Hepatocyte (in vitro differentiated cells): ENCODE measurements at regions not wholly inside any gene's neighbourhood (a gene's known extent, or its start where the extent isn't known, plus 50 kb on each side); places are given as distances from the start of the nearest gene placed in this dataset.

Experiments
- DNase-seq: peaks from one replicate; pipeline ENCODE4 v3.0.0-alpha.2; 2016; ENCODE audit warnings: low spot score
- H2AFZ ChIP-seq: fragments of 200-600 bp; sonication (generic); 2 replicates; pipeline ENCODE4 v1.6.0; 2016; ENCODE audit warnings: antibody characterized with exemption, mild to moderate bottlenecking
- H3K27ac ChIP-seq: fragments of 200-600 bp; sonication (generic); 2 replicates; pipeline ENCODE4 v1.5.1; 2016; ENCODE audit warnings: mild to moderate bottlenecking
- H3K27me3 ChIP-seq: fragments of 200-600 bp; sonication (generic); 2 replicates; pipeline ENCODE4 v1.6.1; 2016
- H3K36me3 ChIP-seq: fragments of 200-600 bp; sonication (generic); replicated peaks from 2 replicates; pipeline ENCODE4 v1.5.1; 2016; ENCODE audit warnings: low read depth; ENCODE audit not compliant: insufficient read depth
- H3K4me1 ChIP-seq: fragments of 200-600 bp; sonication (generic); 2 replicates; pipeline ENCODE4 v1.5.1; 2016; ENCODE audit warnings: mild to moderate bottlenecking, moderate library complexity; ENCODE audit not compliant: insufficient read depth
- H3K4me2 ChIP-seq: fragments of 200-600 bp; sonication (generic); 2 replicates; pipeline ENCODE4 v1.6.0; 2016
- H3K4me3 ChIP-seq: fragments of 200-600 bp; sonication (generic); 2 replicates; pipeline ENCODE4 v1.5.1; 2016; ENCODE audit warnings: mild to moderate bottlenecking
- H3K79me2 ChIP-seq: fragments of 200-600 bp; sonication (generic); 2 replicates; pipeline ENCODE4 v1.6.0; 2017; ENCODE audit warnings: mild to moderate bottlenecking
- H3K9me2 ChIP-seq: fragments of 200-600 bp; sonication (generic); replicated peaks from 2 replicates; pipeline ENCODE4 v1.6.0; 2017; ENCODE audit warnings: mild to moderate bottlenecking; ENCODE audit not compliant: insufficient read depth
- H3K9me3 ChIP-seq: fragments of 200-600 bp; sonication (generic); 2 replicates; pipeline ENCODE4 v1.5.1; 2016; ENCODE audit warnings: low read depth, mild to moderate bottlenecking
- H4K20me1 ChIP-seq: fragments of 200-600 bp; sonication (generic); 2 replicates; pipeline ENCODE4 v1.6.0; 2016; ENCODE audit warnings: mild to moderate bottlenecking; ENCODE audit not compliant: insufficient read depth, poor library complexity, severe bottlenecking
- CTCF ChIP-seq: fragments of 200-600 bp; sonication (generic); IDR thresholded peaks from 2 replicates; pipeline ENCODE4 v1.5.1; 2016; ENCODE audit warnings: antibody characterized with exemption, mild to moderate bottlenecking; ENCODE audit not compliant: poor library complexity
- EZH2 ChIP-seq: fragments of 200-600 bp; sonication (generic); IDR thresholded peaks from 2 replicates; pipeline ENCODE4 v1.6.1; 2016; ENCODE audit warnings: antibody characterized with exemption, mild to moderate bottlenecking, borderline replicate concordance
- EZH2phosphoT487 ChIP-seq: fragments of 200-600 bp; sonication (generic); IDR thresholded peaks from one replicate; pipeline ENCODE4 v1.6.1; 2018; ENCODE audit warnings: antibody characterized with exemption, mild to moderate bottlenecking, low read depth, moderate library complexity; ENCODE audit not compliant: unreplicated experiment, severe bottlenecking
- WGBS: methylation state at CpG from one replicate; pipeline ENCODE4 v1.1.6; 2016; ENCODE audit warnings: low lambda C conversion rate; ENCODE audit errors: missing lambda C conversion rate; 5-methylcytosine and 5-hydroxymethylcytosine counted together

GRCh38 chr12:125353871-125354270 lies 288.6 kb downstream of the AACS start:
- no peaks in the 10 kb centered on the region for H3K27me3 ChIP-seq
- H4K20me1 ChIP-seq = no peaks in the 10 kb centered on the region
- no peak overlapping the region for H3K4me3 ChIP-seq
- H3K79me2 ChIP-seq = no peaks in the 10 kb centered on the region
- H2AFZ ChIP-seq = no peak overlapping the region
- H3K27ac ChIP-seq = no peak overlapping the region
- H3K4me2 ChIP-seq = no peak overlapping the region
- WGBS = 86% methylated on average over 2 of the region's 2 CpGs
- H3K9me3 ChIP-seq = no peaks in the 10 kb centered on the region
- DNase-seq = no peak
- no peaks in the 10 kb centered on the region for H3K36me3 ChIP-seq
- H3K4me1 ChIP-seq = no peaks in the 10 kb centered on the region
- TF ChIP-seq EZH2 (no peak), EZH2phosphoT487 (no peak), CTCF (no peak)
- no peaks in the 10 kb centered on the region for H3K9me2 ChIP-seq

GRCh38 chr12:125355614-125356013 lies 290.4 kb downstream of the AACS start:
- H3K4me1 ChIP-seq = no peaks in the 10 kb centered on the region
- no peak overlapping the region for H3K27ac ChIP-seq
- H3K9me2 ChIP-seq = no peaks in the 10 kb centered on the region
- 52% methylated on average over 7 of the region's 7 CpGs for WGBS
- H3K9me3 ChIP-seq = no peaks in the 10 kb centered on the region
- no peaks in the 10 kb centered on the region for H3K27me3 ChIP-seq
- no peak overlapping the region for H3K4me3 ChIP-seq
- no peak for DNase-seq
- no peaks in the 10 kb centered on the region for H3K36me3 ChIP-seq
- H4K20me1 ChIP-seq = no peaks in the 10 kb centered on the region
- H3K4me2 ChIP-seq = no peak overlapping the region
- no peak for TF ChIP-seq EZH2phosphoT487
- no peak for TF ChIP-seq CTCF
- TF ChIP-seq EZH2 = no peak
- no peaks in the 10 kb centered on the region for H3K79me2 ChIP-seq
- H2AFZ ChIP-seq = no peak overlapping the region

- Histone ChIP-seq H3K79me2 (no peaks in the 10 kb centered on the region), H3K9me3 (no peaks in the 10 kb centered on the region), H3K27ac (no peak overlapping the region), H3K4me3 (no peak overlapping the region), H4K20me1 (no peaks in the 10 kb centered on the region), H3K9me2 (no peaks in the 10 kb centered on the region), H3K27me3 (no peaks in the 10 kb centered on the region), H3K36me3 (no peaks in the 10 kb centered on the region), H3K4me2 (no peak overlapping the region), H3K4me1 (no peaks in the 10 kb centered on the region), H2AFZ (no peak overlapping the region)
- TF ChIP-seq EZH2phosphoT487 (no peak), CTCF (no peak), EZH2 (no peak)
- 83% methylated on average over 4 of the region's 4 CpGs for WGBS
- no peak for DNase-seq
Observed at GRCh38 chr12:125356111-125356510, 290.9 kb downstream of the AACS start.

- H3K4me1 ChIP-seq = no peaks in the 10 kb centered on the region
- TF ChIP-seq EZH2 = no peak
- TF ChIP-seq CTCF = no peak
- TF ChIP-seq EZH2phosphoT487 = no peak
- 88% methylated on average over 3 of the region's 3 CpGs for WGBS
- H3K79me2 ChIP-seq = no peaks in the 10 kb centered on the region
- no peak overlapping the region for H3K27ac ChIP-seq
- H3K9me3 ChIP-seq = no peaks in the 10 kb centered on the region
- H3K9me2 ChIP-seq = no peaks in the 10 kb centered on the region
- no peaks in the 10 kb centered on the region for H3K27me3 ChIP-seq
- no peak overlapping the region for H3K4me3 ChIP-seq
- H3K36me3 ChIP-seq = no peaks in the 10 kb centered on the region
- H2AFZ ChIP-seq = no peak overlapping the region
- no peak for DNase-seq
- H3K4me2 ChIP-seq = no peak overlapping the region
- no peaks in the 10 kb centered on the region for H4K20me1 ChIP-seq
Observed at GRCh38 chr12:125357561-125357960, 292.3 kb downstream of the AACS start.
